ENCODE measurements at regions not wholly inside any gene's neighbourhood (a gene's known extent, or its start where the extent isn't known, plus 50 kb on each side); places are given as distances from the start of the nearest gene placed in this dataset.

- TF ChIP-seq REST (IDR thresholded peaks at IDR 0.05; ENCODE audit: low read depth) (no peak), MAX (IDR thresholded peaks at IDR 0.05) (no peak), NFIC (IDR thresholded peaks at IDR 0.05) (no peak), CREB1 (IDR thresholded peaks at IDR 0.05; ENCODE audit: low read depth) (no peak), TAF1 (IDR thresholded peaks at IDR 0.05; ENCODE audit: low read depth) (no peak), EP300 (IDR thresholded peaks at IDR 0.05; ENCODE audit: borderline replicate concordance) (no peak), ZBTB7A (IDR thresholded peaks at IDR 0.05; ENCODE audit: low read depth) (no peak), YY1 (IDR thresholded peaks at IDR 0.05; ENCODE audit: low read depth) (no peak), EGR1 (IDR thresholded peaks at IDR 0.05) (no peak), RAD21 (IDR thresholded peaks at IDR 0.05; ENCODE audit: low read depth) (no peak), USF1 (IDR thresholded peaks at IDR 0.05) (no peak), FOXM1 (IDR thresholded peaks at IDR 0.05; ENCODE audit: borderline replicate concordance, low read depth) (no peak)
Observed at GRCh38 chr16:62620275-62620674, 584.0 kb upstream of the CDH8 start.
